ENCODE measurements at regions not wholly inside any gene's neighbourhood (a gene's known extent, or its start where the extent isn't known, plus 50 kb on each side); places are given as distances from the start of the nearest gene placed in this dataset.

DNA sequence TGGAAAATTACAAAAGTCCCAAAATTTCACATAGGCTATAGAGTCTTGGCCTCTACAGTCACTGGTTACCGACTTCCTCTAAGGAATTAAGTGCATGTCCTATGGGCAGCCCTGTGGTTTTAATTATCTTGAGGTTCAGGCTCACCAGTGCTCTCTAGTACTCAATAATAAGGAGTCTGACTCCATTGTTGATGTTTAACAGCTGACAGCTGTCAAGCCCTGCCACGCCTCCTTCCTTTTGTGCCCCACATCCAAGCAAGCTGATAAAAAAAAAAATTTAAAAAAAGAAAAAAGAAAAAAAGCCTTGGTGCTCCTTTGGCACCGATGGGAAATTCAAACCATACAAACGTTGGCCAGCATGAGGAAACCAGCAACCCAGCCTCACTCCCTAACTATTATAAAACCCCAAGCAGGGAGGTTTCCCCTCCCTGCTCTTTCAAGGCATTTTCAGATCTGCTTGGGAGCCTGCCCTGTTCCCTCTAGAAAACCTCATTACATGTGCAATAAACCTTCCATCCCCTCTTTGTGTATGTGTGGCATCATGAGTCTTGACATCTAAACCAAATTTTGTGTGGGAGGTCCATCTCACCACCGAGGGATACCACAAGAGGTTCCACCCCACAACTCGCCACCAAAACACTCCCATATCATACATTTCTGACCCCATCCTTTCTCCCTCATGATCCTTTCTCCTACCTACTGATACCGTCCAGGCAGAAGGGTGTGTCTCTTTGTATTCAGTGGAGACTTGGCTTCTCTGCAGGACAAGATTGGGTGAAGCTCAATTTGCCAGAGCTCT is 70.9 kb upstream of the CCDC71L start:
- DNase-seq: peak in 1 of 5 donors; percentile 11
- Histone ChIP-seq H3K4me3 (ENCODE audit: low read length in 3 of 3) (no peak overlapping the region), H3K9me3 (ENCODE audit: control insufficient read depth in 2 of 3, insufficient read depth in 1 of 3, low read length in 3 of 3) (no peaks in the 10 kb centered on the region), H3K27me3 (ENCODE audit: control insufficient read depth, insufficient read depth, low read length) (no peaks in the 10 kb centered on the region), H3K36me3 (ENCODE audit: control insufficient read depth in 2 of 3, insufficient read depth in 3 of 3, low read length in 3 of 3) (no peaks in the 10 kb centered on the region), H3K27ac (ENCODE audit: low read depth in 2 of 2, low read length in 2 of 2) (no peak overlapping the region), H3K9ac (ENCODE audit: low read length in 3 of 3) (no peak overlapping the region), H3K4me1 (ENCODE audit: control insufficient read depth in 2 of 3, insufficient read depth in 2 of 3, low read depth in 1 of 3, low read length in 3 of 3) (peaks cover 0 to 2% (median 0%) of the 10 kb centered on the region in 3 donors)
- intact Hi-C loops (cut with DNase I): loop anchor here (10.0 kb wide), 2 partner anchors 67 to 557 kb away; partner anchors contain the start of gene CCDC71L
- FAIRE-seq: no peak
- TF ChIP-seq, protein P1, sequence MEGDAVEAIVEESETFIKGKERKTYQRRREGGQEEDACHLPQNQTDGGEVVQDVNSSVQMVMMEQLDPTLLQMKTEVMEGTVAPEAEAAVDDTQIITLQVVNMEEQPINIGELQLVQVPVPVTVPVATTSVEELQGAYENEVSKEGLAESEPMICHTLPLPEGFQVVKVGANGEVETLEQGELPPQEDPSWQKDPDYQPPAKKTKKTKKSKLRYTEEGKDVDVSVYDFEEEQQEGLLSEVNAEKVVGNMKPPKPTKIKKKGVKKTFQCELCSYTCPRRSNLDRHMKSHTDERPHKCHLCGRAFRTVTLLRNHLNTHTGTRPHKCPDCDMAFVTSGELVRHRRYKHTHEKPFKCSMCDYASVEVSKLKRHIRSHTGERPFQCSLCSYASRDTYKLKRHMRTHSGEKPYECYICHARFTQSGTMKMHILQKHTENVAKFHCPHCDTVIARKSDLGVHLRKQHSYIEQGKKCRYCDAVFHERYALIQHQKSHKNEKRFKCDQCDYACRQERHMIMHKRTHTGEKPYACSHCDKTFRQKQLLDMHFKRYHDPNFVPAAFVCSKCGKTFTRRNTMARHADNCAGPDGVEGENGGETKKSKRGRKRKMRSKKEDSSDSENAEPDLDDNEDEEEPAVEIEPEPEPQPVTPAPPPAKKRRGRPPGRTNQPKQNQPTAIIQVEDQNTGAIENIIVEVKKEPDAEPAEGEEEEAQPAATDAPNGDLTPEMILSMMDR (IDR thresholded peaks at IDR 0.05; ENCODE audit: borderline replicate concordance, extremely low read depth, insufficient read depth): no peak

DNA sequence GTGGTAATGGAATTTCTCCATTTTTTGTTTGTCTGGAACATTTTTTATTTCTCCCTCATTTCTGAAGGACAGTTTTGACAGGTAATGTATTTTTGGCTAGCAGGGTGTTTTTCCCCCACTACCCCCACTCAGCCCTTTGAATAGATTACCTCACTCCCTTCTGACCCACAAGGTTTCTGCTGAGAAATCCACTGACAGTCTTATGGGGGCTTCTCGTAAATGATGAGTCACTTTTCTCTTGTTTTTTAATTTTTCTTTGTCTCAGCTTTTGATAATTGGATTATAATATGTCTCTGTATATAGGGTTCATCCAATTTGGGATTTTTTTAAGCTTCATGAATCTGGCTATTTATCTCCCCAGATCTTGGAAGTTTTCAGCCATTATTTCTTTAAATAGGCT is 74.7 kb upstream of the CCDC71L start:
- peaks cover 0 to 3% (median 0%) of the 10 kb centered on the region in 3 donors for H3K4me1 ChIP-seq (ENCODE audit: control insufficient read depth in 2 of 3, insufficient read depth in 2 of 3, low read depth in 1 of 3, low read length in 3 of 3)
- no peaks in the 10 kb centered on the region for H3K27me3 ChIP-seq (ENCODE audit: control insufficient read depth, insufficient read depth, low read length)
- no peak overlapping the region for H3K27ac ChIP-seq (ENCODE audit: low read depth in 2 of 2, low read length in 2 of 2)
- no peaks in the 10 kb centered on the region for H3K36me3 ChIP-seq (ENCODE audit: control insufficient read depth in 2 of 3, insufficient read depth in 3 of 3, low read length in 3 of 3)
- DNase-seq (no peak), FAIRE-seq (no peak)
- no peak overlapping the region for H3K4me3 ChIP-seq (ENCODE audit: low read length in 3 of 3)
- H3K9ac ChIP-seq (ENCODE audit: low read length in 3 of 3): no peak overlapping the region
- intact Hi-C loops (cut with DNase I): loop anchor here (10.0 kb wide), 2 partner anchors 71 to 561 kb away; partner anchors contain the start of gene CCDC71L
- H3K9me3 ChIP-seq (ENCODE audit: control insufficient read depth in 2 of 3, insufficient read depth in 1 of 3, low read length in 3 of 3): no peaks in the 10 kb centered on the region
- TF ChIP-seq, protein P1 (IDR thresholded peaks at IDR 0.05; ENCODE audit: borderline replicate concordance, extremely low read depth, insufficient read depth): no peak

DNA sequence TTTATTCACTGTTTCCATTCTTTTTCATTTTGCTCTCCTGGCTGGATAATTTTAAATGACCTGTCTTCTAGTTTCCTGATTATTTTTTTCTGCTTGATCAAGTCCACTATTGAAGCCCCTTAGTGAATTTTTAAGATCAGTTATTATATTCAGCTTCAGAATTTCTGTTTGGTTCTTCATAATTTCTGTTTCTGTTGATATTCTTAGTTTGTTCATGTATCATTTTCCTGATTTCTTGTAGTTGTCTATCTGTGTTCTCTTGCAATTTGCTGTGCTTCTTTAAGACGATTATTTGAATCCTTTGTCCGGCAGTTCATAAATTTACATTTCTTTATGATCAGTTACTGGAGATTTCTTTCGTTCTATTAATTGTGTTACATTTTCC is 75.2 kb upstream of the CCDC71L start:
- Histone ChIP-seq H3K4me1 (ENCODE audit: control insufficient read depth in 2 of 3, insufficient read depth in 2 of 3, low read depth in 1 of 3, low read length in 3 of 3) (peaks cover 0 to 3% (median 0%) of the 10 kb centered on the region in 3 donors), H3K4me3 (ENCODE audit: low read length in 3 of 3) (no peak overlapping the region), H3K27ac (ENCODE audit: low read depth in 2 of 2, low read length in 2 of 2) (no peak overlapping the region), H3K9ac (ENCODE audit: low read length in 3 of 3) (no peak overlapping the region), H3K27me3 (ENCODE audit: control insufficient read depth, insufficient read depth, low read length) (no peaks in the 10 kb centered on the region), H3K36me3 (ENCODE audit: control insufficient read depth in 2 of 3, insufficient read depth in 3 of 3, low read length in 3 of 3) (no peaks in the 10 kb centered on the region), H3K9me3 (ENCODE audit: control insufficient read depth in 2 of 3, insufficient read depth in 1 of 3, low read length in 3 of 3) (no peaks in the 10 kb centered on the region)
- TF ChIP-seq, protein P1 (IDR thresholded peaks at IDR 0.05; ENCODE audit: borderline replicate concordance, extremely low read depth, insufficient read depth): no peak
- no peak for FAIRE-seq
- intact Hi-C loops (cut with DNase I): loop anchor here (10.0 kb wide), 2 partner anchors 71 to 561 kb away; partner anchors contain the start of gene CCDC71L
- no peak for DNase-seq
